Adrenal gland (tissue), 9 donors: ENCODE measurements at regions not wholly inside any gene's neighbourhood (a gene's known extent, or its start where the extent isn't known, plus 50 kb on each side); places are given as distances from the start of the nearest gene placed in this dataset.
"Not testable (repeated sequence)": the region's sequence is repeated elsewhere in the genome, so short reads cannot be mapped to it uniquely, and the experiment has no call there.

Source experiments
- DNase-seq, 7 donors: peaks; one replicate each; pipeline ENCODE4 v3.0.0-alpha.2; 2019 to 2020
- H3K27ac ChIP-seq, 5 donors: fragments of 200-600 bp; sonication (generic) in 4 of 5; 1 replicate in 3 of 5; 2 replicates in 2 of 5; pipeline versions ENCODE4 v1.5.1 to v1.8.0; 2016 to 2020; ENCODE audit warnings: mild to moderate bottlenecking in 1 of 5
- H3K27me3 ChIP-seq: fragments of 200-600 bp; 2 replicates; pipeline ENCODE4 v1.8.0; 2021
- H3K36me3 ChIP-seq, 2 donors: fragments of 200-600 bp; replicated peaks in 1 of 2; 1 replicate in 1 of 2; 2 replicates in 1 of 2; pipeline versions ENCODE4 v1.5.1 to v1.8.0; 2018 to 2022
- H3K4me1 ChIP-seq, 2 donors: fragments of 200-600 bp; replicated peaks in 1 of 2; 1 replicate in 1 of 2; 2 replicates in 1 of 2; pipeline versions ENCODE4 v1.5.1 to v1.8.0; 2018 to 2021
- H3K4me3 ChIP-seq, 4 donors: fragments of 200-600 bp; sonication (generic) in 3 of 4; one replicate each; pipeline ENCODE4 v1.5.1; 2016 to 2018
- H3K9me3 ChIP-seq, 3 donors: fragments of 200-600 bp; sonication (generic) in 1 of 3; replicated peaks in 1 of 3; 1 replicate in 2 of 3; 2 replicates in 1 of 3; pipeline versions ENCODE4 v1.5.1 to v1.8.0; 2016 to 2021
- POLR2A ChIP-seq, 2 donors: fragments of 450-650 bp; IDR thresholded peaks; one replicate each; pipeline ENCODE4 v1.6.1; 2017; ENCODE audit warnings: antibody characterized with exemption in 2 of 2, mild to moderate bottlenecking in 2 of 2, moderate library complexity in 1 of 2
- WGBS, 4 donors: extraction: QIAGEN DNeasy Blood & Tissue Kit in 2 of 4; methylation state at CpG; one replicate each; pipeline versions ENCODE4 v1.1.5 to v1.1.7; 2013 to 2017; 5-methylcytosine and 5-hydroxymethylcytosine counted together
- intact Hi-C, 2 donors: fragments of 100-400 bp; cut with DNase I; formaldehyde crosslinking; loops; one replicate each; pipeline versions ENCODE4 v1.14.1 to v1.15.0; 2022 to 2023
- TF ChIP-seq, protein P1 (sequence below), 6 experiments: fragments of 450-650 bp in 4 of 6; fragments of 200-600 bp in 2 of 6; sonication (generic) in 1 of 6; IDR thresholded peaks; 1 replicate in 5 of 6; 2 replicates in 1 of 6; pipeline versions ENCODE4 v1.5.1 to v1.8.0; 2016 to 2021; ENCODE audit warnings: antibody characterized with exemption in 6 of 6, mild to moderate bottlenecking in 2 of 6, moderate library complexity in 1 of 6
- donor health status: healthy with polysubstance abuse.
- donor health status: Bipolar disorder and iron deficiency.
- donor health status: DM: yes; HTN: yes; CAD: no.
- donor health status: DM: no; HTN: no; CAD: no.
- donor health status: DM: no; HTN: no; CAD: no.

DNA sequence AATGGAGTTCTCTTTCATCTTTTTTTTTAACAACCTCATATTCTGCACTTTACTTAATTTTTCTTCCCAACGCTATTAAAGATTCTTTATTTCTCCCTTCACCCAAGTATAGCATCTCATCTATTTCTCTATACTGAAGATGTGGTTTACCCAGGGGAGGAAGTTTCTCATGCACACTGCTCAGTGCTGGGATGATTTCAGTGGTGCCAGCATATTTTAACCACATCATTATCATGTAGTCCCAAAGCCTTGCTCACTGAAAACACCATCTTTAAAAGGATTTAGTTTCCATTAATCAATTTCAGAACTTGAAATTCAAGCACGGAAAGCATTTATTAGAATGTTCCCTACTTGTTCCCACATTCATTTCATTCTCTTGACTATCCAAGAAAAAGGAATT is 725.7 kb downstream of the USP25 start:
- Histone ChIP-seq H3K4me3 (no peak overlapping the region), H3K27me3 (no peaks in the 10 kb centered on the region), H3K36me3 (no peaks in the 10 kb centered on the region), H3K27ac (no peak overlapping the region), H3K4me1 (peaks cover 0 to 36% of the 10 kb centered on the region in 2 donors), H3K9me3 (no peaks in the 10 kb centered on the region)
- DNase-seq: no peak
- intact Hi-C loops: no loop called here
- TF ChIP-seq, protein P1, sequence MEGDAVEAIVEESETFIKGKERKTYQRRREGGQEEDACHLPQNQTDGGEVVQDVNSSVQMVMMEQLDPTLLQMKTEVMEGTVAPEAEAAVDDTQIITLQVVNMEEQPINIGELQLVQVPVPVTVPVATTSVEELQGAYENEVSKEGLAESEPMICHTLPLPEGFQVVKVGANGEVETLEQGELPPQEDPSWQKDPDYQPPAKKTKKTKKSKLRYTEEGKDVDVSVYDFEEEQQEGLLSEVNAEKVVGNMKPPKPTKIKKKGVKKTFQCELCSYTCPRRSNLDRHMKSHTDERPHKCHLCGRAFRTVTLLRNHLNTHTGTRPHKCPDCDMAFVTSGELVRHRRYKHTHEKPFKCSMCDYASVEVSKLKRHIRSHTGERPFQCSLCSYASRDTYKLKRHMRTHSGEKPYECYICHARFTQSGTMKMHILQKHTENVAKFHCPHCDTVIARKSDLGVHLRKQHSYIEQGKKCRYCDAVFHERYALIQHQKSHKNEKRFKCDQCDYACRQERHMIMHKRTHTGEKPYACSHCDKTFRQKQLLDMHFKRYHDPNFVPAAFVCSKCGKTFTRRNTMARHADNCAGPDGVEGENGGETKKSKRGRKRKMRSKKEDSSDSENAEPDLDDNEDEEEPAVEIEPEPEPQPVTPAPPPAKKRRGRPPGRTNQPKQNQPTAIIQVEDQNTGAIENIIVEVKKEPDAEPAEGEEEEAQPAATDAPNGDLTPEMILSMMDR (IDR thresholded peaks at IDR 0.05): no peak
- no peak for TF ChIP-seq POLR2A (IDR thresholded peaks at IDR 0.05)
- 78 to 88% (median 83%) methylated on average over 2 of the region's 2 CpGs for WGBS, 4 donors

DNA sequence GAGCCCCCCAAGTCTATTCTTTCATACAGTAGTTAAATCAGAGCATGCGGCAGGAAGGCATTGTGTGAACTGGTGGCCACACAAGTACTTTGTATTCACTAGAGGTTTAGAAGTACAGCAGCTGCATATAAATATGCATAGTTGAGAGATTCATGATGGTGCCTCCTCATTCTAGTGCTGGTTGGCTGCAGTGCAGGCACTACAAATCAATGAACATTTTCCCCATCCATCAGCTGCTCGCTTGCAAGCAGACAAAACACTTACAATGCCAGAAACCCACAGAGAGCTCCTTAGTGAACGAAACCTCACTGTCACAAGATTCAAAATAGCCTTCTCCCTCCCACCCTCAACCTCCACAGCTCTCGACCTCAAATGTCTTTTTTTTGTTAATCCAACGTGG is 726.2 kb downstream of the USP25 start:
- 62 to 76% (median 72%) methylated on average over 5 of the region's 5 CpGs for WGBS, 4 donors
- Histone ChIP-seq H3K36me3 (no peaks in the 10 kb centered on the region), H3K27me3 (no peaks in the 10 kb centered on the region), H3K9me3 (no peaks in the 10 kb centered on the region), H3K4me3 (no peak overlapping the region), H3K27ac (no peak overlapping the region), H3K4me1 (peaks cover 0 to 36% of the 10 kb centered on the region in 2 donors)
- intact Hi-C loops: no loop called here
- no peak for TF ChIP-seq POLR2A (IDR thresholded peaks at IDR 0.05)
- TF ChIP-seq, protein P1 (IDR thresholded peaks at IDR 0.05): no peak
- no peak for DNase-seq

GRCh38 chr21:16457498-16457897 is 727.7 kb downstream of the USP25 start:
- intact Hi-C loops: no loop called here

GRCh38 chr21:16460936-16461335 is 731.2 kb downstream of the USP25 start:
- intact Hi-C loops: no loop called here
- H3K36me3 ChIP-seq: no peaks in the 10 kb centered on the region
- H3K4me1 ChIP-seq: peaks cover 0 to 14% of the 10 kb centered on the region in 2 donors
- H3K9me3 ChIP-seq: no peaks in the 10 kb centered on the region
- no peak for TF ChIP-seq POLR2A (IDR thresholded peaks at IDR 0.05)
- TF ChIP-seq, protein P1 (IDR thresholded peaks at IDR 0.05): no peak
- 35 to 84% (median 80%) methylated on average over 2 of the region's 2 CpGs for WGBS, 4 donors
- H3K27ac ChIP-seq: no peak overlapping the region
- DNase-seq: no peak
- H3K27me3 ChIP-seq: no peaks in the 10 kb centered on the region
- no peak overlapping the region for H3K4me3 ChIP-seq

More at GRCh38 chr21:16457498-16457897, 727.7 kb downstream of the USP25 start:
- no peak overlapping the region for H3K27ac ChIP-seq
- DNase-seq: peak in 1 of 7 donors; percentile 3
- H3K4me3 ChIP-seq: peak overlapping the region in 2 of 4 donors; percentile 18 to 28
- H3K9me3 ChIP-seq: no peaks in the 10 kb centered on the region
- TF ChIP-seq, protein P1 (IDR thresholded peaks at IDR 0.05): no peak
- no peak for TF ChIP-seq POLR2A (IDR thresholded peaks at IDR 0.05)
- H3K36me3 ChIP-seq: no peaks in the 10 kb centered on the region
- H3K27me3 ChIP-seq: no peaks in the 10 kb centered on the region
- 51 to 60% (median 55%) methylated on average over 5 of the region's 5 CpGs for WGBS, 4 donors
- peaks cover 0 to 36% of the 10 kb centered on the region in 2 donors for H3K4me1 ChIP-seq

DNA sequence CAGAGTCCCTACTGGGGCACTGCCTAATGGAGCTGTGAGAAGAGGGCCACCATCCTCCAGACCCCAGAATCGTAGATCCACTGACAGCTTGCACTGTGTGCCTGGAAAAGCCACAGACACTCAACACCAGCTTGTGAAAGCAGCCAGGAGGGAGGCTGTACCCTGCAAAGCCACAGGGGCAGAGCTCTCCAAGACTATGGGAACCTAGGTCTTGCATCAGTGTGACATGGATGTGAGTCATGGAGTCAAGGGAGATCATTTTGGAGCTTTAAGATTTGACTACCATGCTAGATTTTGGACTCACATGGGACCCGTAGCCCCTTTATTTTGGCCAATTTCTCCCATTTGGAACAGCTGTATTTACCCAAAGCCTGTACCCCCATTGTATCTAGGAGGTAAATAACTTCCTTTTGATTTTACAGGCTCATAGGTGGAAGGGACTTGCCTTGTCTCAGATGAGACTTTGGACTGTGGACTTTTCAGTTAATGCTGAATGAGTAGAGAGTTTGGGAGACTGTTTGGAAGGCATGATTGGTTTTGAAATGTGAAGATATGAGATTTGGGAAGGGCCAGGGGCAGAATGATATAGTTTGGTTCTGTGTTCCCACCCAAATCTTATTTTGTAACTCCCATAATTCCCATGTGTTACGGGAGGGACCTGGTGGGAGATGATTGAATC is 734.6 kb downstream of the USP25 start:
- H3K27ac ChIP-seq, H3K9me3 ChIP-seq, H3K4me3 ChIP-seq, intact Hi-C loops, H3K36me3 ChIP-seq, DNase-seq, H3K27me3 ChIP-seq, H3K4me1 ChIP-seq: not testable (repeated sequence)
- WGBS, 4 donors: 90 to 94% (median 93%) methylated on average over 2 to 3 of the region's 3 CpGs
